Panc1 (cell line): ENCODE measurements at regions not wholly inside any gene's neighbourhood (a gene's known extent, or its start where the extent isn't known, plus 50 kb on each side); places are given as distances from the start of the nearest gene placed in this dataset.

Experiments used
- ATAC-seq: fragments of 200-7000 bp; cut with Tn5 transposase; 2 replicates; pipeline ENCODE4 v1.9.1; 2020; ENCODE audit warnings: mild to moderate bottlenecking, moderate library complexity
- BruUV-seq: library from RNA; stranded (reverse); fragments of 400-500 nt; replicated peaks from 2 replicates; lab custom pipeline; 2021; lab: Mats Ljungman, UMichigan
- CTCF ChIA-PET: fragments of 300-600 bp; sonication (Branson Sonifier 250); formaldehyde crosslinking; loops from one replicate; lab custom pipeline; 2022; ENCODE audit warnings: antibody characterized with exemption; lab: Charles Lee
- POLR2A ChIA-PET: fragments of 300-600 bp; sonication (Branson Sonifier 250); formaldehyde crosslinking; loops from one replicate; lab custom pipeline; 2022; ENCODE audit warnings: antibody characterized with exemption; lab: Charles Lee
- DNase-seq: peaks from one replicate; pipeline ENCODE4 v3.0.0-alpha.2; 2010; ENCODE audit warnings: low read depth, low spot score
- H3K27ac ChIP-seq: 2 replicates; pipeline ENCODE4 v1.5.1; 2011; ENCODE audit warnings: mild to moderate bottlenecking, low read length, inconsistent platforms
- H3K27me3 ChIP-seq: fragments of 200-500 bp; sonication (Bioruptor generic); 2 replicates; pipeline ENCODE4 v1.6.0; 2014; ENCODE audit warnings: low read length, inconsistent platforms; ENCODE audit not compliant: control insufficient read depth, insufficient read depth
- H3K36me3 ChIP-seq: fragments of 200-500 bp; sonication (Bioruptor generic); 2 replicates; pipeline ENCODE4 v1.5.1; 2014; ENCODE audit warnings: inconsistent platforms, mild to moderate bottlenecking, low read length, moderate library complexity; ENCODE audit not compliant: control insufficient read depth, insufficient read depth
- H3K4me1 ChIP-seq: 2 replicates; pipeline ENCODE4 v1.5.1; 2011; ENCODE audit warnings: inconsistent platforms, mild to moderate bottlenecking, low read length, moderate library complexity; ENCODE audit not compliant: control insufficient read depth, insufficient read depth
- H3K4me3 ChIP-seq, 2 experiments: 2 replicates each; pipeline ENCODE4 v1.5.1; 2011 to 2012; ENCODE audit warnings: low read depth in 2 of 2, low read length in 2 of 2, mild to moderate bottlenecking in 2 of 2, inconsistent platforms in 1 of 2, moderate library complexity in 1 of 2
- H3K9me3 ChIP-seq: fragments of 200-500 bp; sonication (Bioruptor generic); 2 replicates; pipeline ENCODE4 v1.5.1; 2014; ENCODE audit warnings: low read depth, mild to moderate bottlenecking, inconsistent platforms, low read length, moderate library complexity; ENCODE audit not compliant: control insufficient read depth, insufficient read depth
- CTCF ChIP-seq: fragments of 450-650 bp; IDR thresholded peaks from 2 replicates; pipeline ENCODE4 v1.5.1; 2017; ENCODE audit warnings: mild to moderate bottlenecking
- POLR2AphosphoS5 ChIP-seq: IDR thresholded peaks from 2 replicates; pipeline ENCODE4 v1.6.1; 2012; ENCODE audit warnings: mild to moderate bottlenecking, low read depth, low read length, moderate library complexity
- SIN3A ChIP-seq: IDR thresholded peaks from 2 replicates; pipeline ENCODE4 v1.6.1; 2012; ENCODE audit warnings: low read depth, mild to moderate bottlenecking, low read length, moderate library complexity, borderline replicate concordance; ENCODE audit not compliant: insufficient read depth
- TCF7L2 ChIP-seq: IDR thresholded peaks from 2 replicates; pipeline ENCODE4 v1.6.1; 2011; ENCODE audit warnings: mild to moderate bottlenecking, low read depth, low read length, inconsistent platforms
- in situ Hi-C: cut with HindIII; loops from 2 replicates; pipeline ENCODE4 v1.10.0; 2016; ENCODE audit warnings: low sequenced_read_pairs, low pct_unique_long_range_greater_than_20kb
- intact Hi-C: fragments of 100-400 bp; cut with micrococcal nuclease; formaldehyde crosslinking; loops from one replicate; pipeline ENCODE4 v1.10.0; 2022; ENCODE audit not compliant: unreplicated experiment
- TF ChIP-seq, protein P1 (sequence below), 2 experiments: IDR thresholded peaks; 2 replicates each; pipeline ENCODE4 v1.6.1; 2011 to 2012; ENCODE audit warnings: low read depth in 2 of 2, control low read depth in 1 of 2, low read length in 1 of 2, mild to moderate bottlenecking in 1 of 2, moderate library complexity in 1 of 2; ENCODE audit not compliant: insufficient read depth in 1 of 2

- DNase-seq (peak; percentile 83), ATAC-seq (peak; percentile 88)
- intact Hi-C loops (no loop called here), in situ Hi-C loops (no loop called here)
- H3K36me3 ChIP-seq, result no peaks in the 10 kb centered on the region
- peak overlapping the region; percentile 94 for H3K27ac ChIP-seq
- H3K4me3 ChIP-seq, result no peak overlapping the region
- ChIA-PET POLR2A (interaction anchor here (0.6 kb wide), 1 partner anchor 1810 kb away, joined by 6 read pairs; no protein-coding TSS in a partner anchor), CTCF (interaction anchor here (0.7 to 2.1 kb wide), 8 partner anchors 21 to 1341 kb away, joined by 3 to 10 read pairs (median 4); no protein-coding TSS in a partner anchor)
- no peaks in the 10 kb centered on the region for H3K9me3 ChIP-seq
- H3K4me1 ChIP-seq, result peaks cover 86% of the 10 kb centered on the region
- no TSS peak for BruUV-seq
- no peak for TF ChIP-seq CTCF
- TF ChIP-seq TCF7L2, result no peak
- TF ChIP-seq, protein P1, sequence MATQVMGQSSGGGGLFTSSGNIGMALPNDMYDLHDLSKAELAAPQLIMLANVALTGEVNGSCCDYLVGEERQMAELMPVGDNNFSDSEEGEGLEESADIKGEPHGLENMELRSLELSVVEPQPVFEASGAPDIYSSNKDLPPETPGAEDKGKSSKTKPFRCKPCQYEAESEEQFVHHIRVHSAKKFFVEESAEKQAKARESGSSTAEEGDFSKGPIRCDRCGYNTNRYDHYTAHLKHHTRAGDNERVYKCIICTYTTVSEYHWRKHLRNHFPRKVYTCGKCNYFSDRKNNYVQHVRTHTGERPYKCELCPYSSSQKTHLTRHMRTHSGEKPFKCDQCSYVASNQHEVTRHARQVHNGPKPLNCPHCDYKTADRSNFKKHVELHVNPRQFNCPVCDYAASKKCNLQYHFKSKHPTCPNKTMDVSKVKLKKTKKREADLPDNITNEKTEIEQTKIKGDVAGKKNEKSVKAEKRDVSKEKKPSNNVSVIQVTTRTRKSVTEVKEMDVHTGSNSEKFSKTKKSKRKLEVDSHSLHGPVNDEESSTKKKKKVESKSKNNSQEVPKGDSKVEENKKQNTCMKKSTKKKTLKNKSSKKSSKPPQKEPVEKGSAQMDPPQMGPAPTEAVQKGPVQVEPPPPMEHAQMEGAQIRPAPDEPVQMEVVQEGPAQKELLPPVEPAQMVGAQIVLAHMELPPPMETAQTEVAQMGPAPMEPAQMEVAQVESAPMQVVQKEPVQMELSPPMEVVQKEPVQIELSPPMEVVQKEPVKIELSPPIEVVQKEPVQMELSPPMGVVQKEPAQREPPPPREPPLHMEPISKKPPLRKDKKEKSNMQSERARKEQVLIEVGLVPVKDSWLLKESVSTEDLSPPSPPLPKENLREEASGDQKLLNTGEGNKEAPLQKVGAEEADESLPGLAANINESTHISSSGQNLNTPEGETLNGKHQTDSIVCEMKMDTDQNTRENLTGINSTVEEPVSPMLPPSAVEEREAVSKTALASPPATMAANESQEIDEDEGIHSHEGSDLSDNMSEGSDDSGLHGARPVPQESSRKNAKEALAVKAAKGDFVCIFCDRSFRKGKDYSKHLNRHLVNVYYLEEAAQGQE (IDR thresholded peaks at IDR 0.05; ENCODE audit: insufficient read depth in 1 of 2, low read depth in 2 of 2, low read length in 1 of 2), result no peak
- peak; percentile 41; the same call in 1 of the 2 replicates for TF ChIP-seq POLR2AphosphoS5
- TF ChIP-seq SIN3A, result no peak
- H3K27me3 ChIP-seq, result no peaks in the 10 kb centered on the region
Measured at GRCh38 chr14:100438678-100439592, 115.8 kb downstream of the SLC25A47 start.

GRCh38 chr14:100439781-100440180 is 116.6 kb downstream of the SLC25A47 start:
- intact Hi-C loops, result loop anchor here (5.0 to 10.0 kb wide), 2 partner anchors 85 to 208 kb away; no protein-coding TSS in a partner anchor
- H3K4me3 ChIP-seq, result no peak overlapping the region
- H3K4me1 ChIP-seq, result peaks cover 80% of the 10 kb centered on the region
- ChIA-PET POLR2A (no interaction called here), CTCF (interaction anchor here (0.9 to 2.1 kb wide), 6 partner anchors 22 to 206 kb away, joined by 4 to 10 read pairs (median 6); no protein-coding TSS in a partner anchor)
- DNase-seq, result no peak
- no peaks in the 10 kb centered on the region for H3K36me3 ChIP-seq
- BruUV-seq, result no TSS peak
- H3K9me3 ChIP-seq, result no peaks in the 10 kb centered on the region
- no peaks in the 10 kb centered on the region for H3K27me3 ChIP-seq
- in situ Hi-C loops, result no loop called here
- TF ChIP-seq POLR2AphosphoS5 (no peak), SIN3A (no peak), CTCF (no peak), TCF7L2 (no peak)
- TF ChIP-seq, protein P1 (IDR thresholded peaks at IDR 0.05; ENCODE audit: insufficient read depth in 1 of 2, low read depth in 2 of 2, low read length in 1 of 2), result no peak
- peak; percentile 66 for ATAC-seq
- peak overlapping the region; percentile 94 for H3K27ac ChIP-seq
